ENCODE measurements at regions not wholly inside any gene's neighbourhood (a gene's known extent, or its start where the extent isn't known, plus 50 kb on each side); places are given as distances from the start of the nearest gene placed in this dataset.

DNA sequence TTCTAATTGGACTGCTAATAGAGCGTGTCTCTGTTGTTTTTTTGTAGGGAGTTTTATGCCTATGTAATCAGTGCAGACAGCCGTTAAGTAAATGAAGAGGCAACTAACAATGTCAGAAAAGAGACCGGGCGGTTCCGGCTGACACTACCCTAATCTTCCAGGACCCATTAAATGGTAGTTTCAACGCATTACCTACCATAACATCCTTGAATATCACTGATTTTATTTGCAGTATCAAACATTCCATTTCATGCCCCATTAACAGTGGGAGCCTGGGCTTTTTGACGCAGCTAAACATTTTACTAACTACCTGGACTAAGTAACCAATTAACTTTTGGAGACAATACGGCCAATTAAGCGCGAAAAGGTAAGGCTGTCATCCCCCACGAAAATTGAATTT, 832.9 kb upstream of the NR2F2 start (continued):
- TF ChIP-seq, protein P1, sequence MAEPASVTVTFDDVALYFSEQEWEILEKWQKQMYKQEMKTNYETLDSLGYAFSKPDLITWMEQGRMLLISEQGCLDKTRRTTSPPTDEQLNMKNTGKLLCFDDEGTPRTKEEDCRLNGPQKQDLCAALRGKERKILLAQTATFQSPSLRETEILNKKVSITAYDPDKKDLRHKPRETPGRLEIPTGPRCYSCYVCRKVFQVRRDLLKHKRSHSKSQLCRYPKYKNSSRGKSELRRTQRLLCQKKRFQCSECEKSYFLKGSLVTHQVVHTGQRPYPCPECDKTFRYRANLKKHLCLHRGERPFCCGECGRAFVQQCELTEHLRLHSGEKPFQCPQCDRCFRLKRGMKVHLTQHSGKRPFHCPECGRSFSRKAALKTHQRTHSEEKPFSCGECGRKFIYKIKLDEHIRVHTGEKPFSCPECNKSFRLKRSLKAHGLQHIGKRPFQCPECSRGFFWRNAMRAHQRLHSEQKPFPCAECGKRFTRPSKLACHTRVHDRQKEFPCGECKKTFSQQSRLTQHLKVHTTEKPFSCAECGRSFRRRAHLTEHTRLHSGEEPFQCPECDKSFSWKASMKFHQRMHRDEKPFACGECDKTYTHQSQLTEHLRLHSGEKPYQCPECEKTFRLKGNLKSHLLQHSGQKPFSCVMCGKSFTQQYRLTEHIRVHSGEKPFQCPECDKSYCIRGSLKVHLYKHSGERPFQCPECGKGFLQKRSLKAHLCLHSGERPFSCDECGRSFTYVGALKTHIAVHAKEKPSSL (CRISPR knock-in tag; conservative IDR thresholded peaks at IDR 0.05): no peak
- TF ChIP-seq ETV6 (CRISPR knock-in tag; IDR thresholded peaks at IDR 0.05): no peak
- no peak for TF ChIP-seq TEAD4 (CRISPR knock-in tag; IDR thresholded peaks at IDR 0.05)
- no peak for TF ChIP-seq ZNF416 (CRISPR knock-in tag; IDR thresholded peaks at IDR 0.05)
- no peak for TF ChIP-seq CBFB (CRISPR knock-in tag; IDR thresholded peaks at IDR 0.05; ENCODE audit: low read depth)

DNA sequence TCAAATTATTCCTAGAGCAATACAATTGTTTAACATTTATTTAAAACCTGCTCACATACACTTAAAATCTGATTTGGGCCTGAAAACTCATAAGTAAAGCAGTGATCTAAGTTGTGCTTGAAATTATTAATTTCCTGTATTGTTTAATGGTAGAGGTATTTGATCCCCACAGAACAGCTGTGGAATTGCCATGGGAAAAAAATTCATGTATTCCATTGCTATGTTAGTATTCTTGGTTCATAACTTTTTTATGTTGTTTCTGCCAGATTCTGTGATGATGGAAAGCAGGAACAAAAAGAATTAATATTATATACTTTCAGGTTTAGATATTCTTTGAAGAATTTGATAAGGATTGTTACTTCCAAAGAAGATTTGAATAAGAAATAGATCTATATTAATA, 831.5 kb upstream of the NR2F2 start:
- CTCF ChIA-PET: no interaction called here
- no peaks in the 10 kb centered on the region for H3K27me3 Mint-ChIP-seq (ENCODE audit: low read depth)

DNA sequence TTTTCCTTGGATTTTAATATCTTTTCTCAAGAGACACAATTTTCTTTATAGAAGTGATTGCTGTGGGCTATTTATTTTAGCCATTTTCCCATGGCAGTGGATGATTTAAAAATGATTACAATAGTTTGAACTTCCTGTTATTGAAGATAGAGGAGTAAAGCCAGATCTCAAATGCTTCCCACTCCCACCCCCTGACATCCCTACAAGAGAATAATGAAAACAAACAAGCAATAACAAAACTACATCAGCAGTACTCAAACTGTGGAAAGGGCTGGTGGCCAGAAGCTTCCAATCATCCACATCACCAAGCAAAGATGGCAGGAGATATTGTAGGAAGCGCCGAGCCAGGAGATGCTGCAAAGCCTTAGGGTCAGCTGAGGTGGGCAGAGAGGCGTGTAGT, 831.1 kb upstream of the NR2F2 start:
- Mint-ChIP-seq H3K4me3 (no peak overlapping the region), H3K27me3 (ENCODE audit: low read depth) (no peaks in the 10 kb centered on the region), H3K9me3 (no peaks in the 10 kb centered on the region), H3K27ac (no peak overlapping the region), H3K36me3 (no peaks in the 10 kb centered on the region), H3K4me1 (peaks cover 10% of the 10 kb centered on the region; the same call in 1 of the 2 replicates)
- TF ChIP-seq, protein P2, sequence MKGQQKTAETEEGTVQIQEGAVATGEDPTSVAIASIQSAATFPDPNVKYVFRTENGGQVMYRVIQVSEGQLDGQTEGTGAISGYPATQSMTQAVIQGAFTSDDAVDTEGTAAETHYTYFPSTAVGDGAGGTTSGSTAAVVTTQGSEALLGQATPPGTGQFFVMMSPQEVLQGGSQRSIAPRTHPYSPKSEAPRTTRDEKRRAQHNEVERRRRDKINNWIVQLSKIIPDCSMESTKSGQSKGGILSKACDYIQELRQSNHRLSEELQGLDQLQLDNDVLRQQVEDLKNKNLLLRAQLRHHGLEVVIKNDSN (CRISPR knock-in tag; IDR thresholded peaks at IDR 0.05): no peak
- no peak for TF ChIP-seq SOX15 (CRISPR knock-in tag; IDR thresholded peaks at IDR 0.05)
- no peak for TF ChIP-seq ZNF317 (CRISPR knock-in tag; IDR thresholded peaks at IDR 0.05; ENCODE audit: borderline replicate concordance, low read depth)
- no peak for TF ChIP-seq NFYB (CRISPR knock-in tag; conservative IDR thresholded peaks at IDR 0.05; ENCODE audit: low read depth)
- TF ChIP-seq, protein P3, sequence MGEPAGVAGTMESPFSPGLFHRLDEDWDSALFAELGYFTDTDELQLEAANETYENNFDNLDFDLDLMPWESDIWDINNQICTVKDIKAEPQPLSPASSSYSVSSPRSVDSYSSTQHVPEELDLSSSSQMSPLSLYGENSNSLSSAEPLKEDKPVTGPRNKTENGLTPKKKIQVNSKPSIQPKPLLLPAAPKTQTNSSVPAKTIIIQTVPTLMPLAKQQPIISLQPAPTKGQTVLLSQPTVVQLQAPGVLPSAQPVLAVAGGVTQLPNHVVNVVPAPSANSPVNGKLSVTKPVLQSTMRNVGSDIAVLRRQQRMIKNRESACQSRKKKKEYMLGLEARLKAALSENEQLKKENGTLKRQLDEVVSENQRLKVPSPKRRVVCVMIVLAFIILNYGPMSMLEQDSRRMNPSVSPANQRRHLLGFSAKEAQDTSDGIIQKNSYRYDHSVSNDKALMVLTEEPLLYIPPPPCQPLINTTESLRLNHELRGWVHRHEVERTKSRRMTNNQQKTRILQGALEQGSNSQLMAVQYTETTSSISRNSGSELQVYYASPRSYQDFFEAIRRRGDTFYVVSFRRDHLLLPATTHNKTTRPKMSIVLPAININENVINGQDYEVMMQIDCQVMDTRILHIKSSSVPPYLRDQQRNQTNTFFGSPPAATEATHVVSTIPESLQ (CRISPR knock-in tag; IDR thresholded peaks at IDR 0.05): no peak
- TF ChIP-seq, protein P4, sequence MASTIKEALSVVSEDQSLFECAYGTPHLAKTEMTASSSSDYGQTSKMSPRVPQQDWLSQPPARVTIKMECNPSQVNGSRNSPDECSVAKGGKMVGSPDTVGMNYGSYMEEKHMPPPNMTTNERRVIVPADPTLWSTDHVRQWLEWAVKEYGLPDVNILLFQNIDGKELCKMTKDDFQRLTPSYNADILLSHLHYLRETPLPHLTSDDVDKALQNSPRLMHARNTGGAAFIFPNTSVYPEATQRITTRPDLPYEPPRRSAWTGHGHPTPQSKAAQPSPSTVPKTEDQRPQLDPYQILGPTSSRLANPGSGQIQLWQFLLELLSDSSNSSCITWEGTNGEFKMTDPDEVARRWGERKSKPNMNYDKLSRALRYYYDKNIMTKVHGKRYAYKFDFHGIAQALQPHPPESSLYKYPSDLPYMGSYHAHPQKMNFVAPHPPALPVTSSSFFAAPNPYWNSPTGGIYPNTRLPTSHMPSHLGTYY (CRISPR knock-in tag; IDR thresholded peaks at IDR 0.05): no peak
- TF ChIP-seq ELF4 (CRISPR knock-in tag; IDR thresholded peaks at IDR 0.05; ENCODE audit: low read depth): no peak
- no peak for TF ChIP-seq MXD4 (CRISPR knock-in tag; IDR thresholded peaks at IDR 0.05; ENCODE audit: borderline replicate concordance)
- TF ChIP-seq, protein P5, sequence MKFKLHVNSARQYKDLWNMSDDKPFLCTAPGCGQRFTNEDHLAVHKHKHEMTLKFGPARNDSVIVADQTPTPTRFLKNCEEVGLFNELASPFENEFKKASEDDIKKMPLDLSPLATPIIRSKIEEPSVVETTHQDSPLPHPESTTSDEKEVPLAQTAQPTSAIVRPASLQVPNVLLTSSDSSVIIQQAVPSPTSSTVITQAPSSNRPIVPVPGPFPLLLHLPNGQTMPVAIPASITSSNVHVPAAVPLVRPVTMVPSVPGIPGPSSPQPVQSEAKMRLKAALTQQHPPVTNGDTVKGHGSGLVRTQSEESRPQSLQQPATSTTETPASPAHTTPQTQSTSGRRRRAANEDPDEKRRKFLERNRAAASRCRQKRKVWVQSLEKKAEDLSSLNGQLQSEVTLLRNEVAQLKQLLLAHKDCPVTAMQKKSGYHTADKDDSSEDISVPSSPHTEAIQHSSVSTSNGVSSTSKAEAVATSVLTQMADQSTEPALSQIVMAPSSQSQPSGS (CRISPR knock-in tag; IDR thresholded peaks at IDR 0.05; ENCODE audit: borderline replicate concordance, low read depth): no peak
- ATAC-seq (no peak), DNase-seq (ENCODE audit: low spot score) (no peak)
- POLR2A ChIA-PET: no interaction called here
- CTCF ChIA-PET: no interaction called here

More for the DNA sequence above, 831.5 kb upstream of the NR2F2 start:
- no peak overlapping the region for H3K4me3 Mint-ChIP-seq
- H3K9me3 Mint-ChIP-seq: no peaks in the 10 kb centered on the region
- POLR2A ChIA-PET: no interaction called here
- DNase-seq (ENCODE audit: low spot score) (no peak), ATAC-seq (no peak)
- no peak overlapping the region for H3K27ac Mint-ChIP-seq
- peaks cover 12% of the 10 kb centered on the region; the same call in 1 of the 2 replicates for H3K4me1 Mint-ChIP-seq
- no peaks in the 10 kb centered on the region for H3K36me3 Mint-ChIP-seq
- TF ChIP-seq, protein P6, sequence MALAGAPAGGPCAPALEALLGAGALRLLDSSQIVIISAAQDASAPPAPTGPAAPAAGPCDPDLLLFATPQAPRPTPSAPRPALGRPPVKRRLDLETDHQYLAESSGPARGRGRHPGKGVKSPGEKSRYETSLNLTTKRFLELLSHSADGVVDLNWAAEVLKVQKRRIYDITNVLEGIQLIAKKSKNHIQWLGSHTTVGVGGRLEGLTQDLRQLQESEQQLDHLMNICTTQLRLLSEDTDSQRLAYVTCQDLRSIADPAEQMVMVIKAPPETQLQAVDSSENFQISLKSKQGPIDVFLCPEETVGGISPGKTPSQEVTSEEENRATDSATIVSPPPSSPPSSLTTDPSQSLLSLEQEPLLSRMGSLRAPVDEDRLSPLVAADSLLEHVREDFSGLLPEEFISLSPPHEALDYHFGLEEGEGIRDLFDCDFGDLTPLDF (CRISPR knock-in tag; IDR thresholded peaks at IDR 0.05): no peak
- no peak for TF ChIP-seq NFATC4 (CRISPR knock-in tag; IDR thresholded peaks at IDR 0.05)
